Neural progenitor cell (in vitro differentiated cells): ENCODE measurements at regions not wholly inside any gene's neighbourhood (a gene's known extent, or its start where the extent isn't known, plus 50 kb on each side); places are given as distances from the start of the nearest gene placed in this dataset.
A peak's percentile ranks its signal among the peaks of the same experiment; 100 is the strongest.

ENCODE experiments used
- DNase-seq: peaks from one replicate; pipeline ENCODE4 v3.0.0-alpha.2; 2016; ENCODE audit warnings: low spot score
- H2AFZ ChIP-seq: fragments of 200-600 bp; sonication (generic); replicated peaks from 2 replicates; pipeline ENCODE4 v1.6.1; 2016; ENCODE audit warnings: antibody characterized with exemption
- H3F3A ChIP-seq: fragments of 200-600 bp; sonication (generic); 2 replicates; pipeline ENCODE4 v1.6.1; 2016; ENCODE audit warnings: antibody characterized with exemption, low read depth
- H3K27ac ChIP-seq: fragments of 200-600 bp; sonication (generic); 2 replicates; pipeline ENCODE4 v1.5.1; 2016; ENCODE audit warnings: mild to moderate bottlenecking
- H3K27me3 ChIP-seq: fragments of 200-600 bp; sonication (generic); 2 replicates; pipeline ENCODE4 v1.6.1; 2016; ENCODE audit warnings: mild to moderate bottlenecking, moderate library complexity
- H3K36me3 ChIP-seq: fragments of 200-600 bp; sonication (generic); 2 replicates; pipeline ENCODE4 v1.5.1; 2016
- H3K4me1 ChIP-seq: fragments of 200-600 bp; sonication (generic); 2 replicates; pipeline ENCODE4 v1.6.1; 2016; ENCODE audit warnings: mixed run types
- H3K4me2 ChIP-seq: fragments of 200-600 bp; sonication (generic); 2 replicates; pipeline ENCODE4 v1.6.1; 2016
- H3K4me3 ChIP-seq: fragments of 200-600 bp; sonication (generic); 2 replicates; pipeline ENCODE4 v1.5.1; 2016
- H3K79me2 ChIP-seq: fragments of 200-600 bp; sonication (generic); 2 replicates; pipeline ENCODE4 v1.6.1; 2016; ENCODE audit warnings: low read depth
- H3K9ac ChIP-seq: fragments of 200-600 bp; sonication (generic); 2 replicates; pipeline ENCODE4 v1.6.1; 2016
- H3K9me3 ChIP-seq: fragments of 200-600 bp; sonication (generic); 2 replicates; pipeline ENCODE4 v1.5.1; 2016; ENCODE audit warnings: low read depth
- H4K20me1 ChIP-seq: fragments of 200-600 bp; sonication (generic); 2 replicates; pipeline ENCODE4 v1.6.1; 2016; ENCODE audit warnings: low read depth
- H3K27ac Mint-ChIP-seq: 3 replicates; pipeline ENCODE4 v1.8.0; 2021; ENCODE audit warnings: mixed read lengths
- H3K27me3 Mint-ChIP-seq: 2 replicates; pipeline ENCODE4 v1.8.0; 2022; ENCODE audit warnings: low read depth, mild to moderate bottlenecking, inconsistent platforms, moderate library complexity, mixed read lengths; ENCODE audit not compliant: insufficient read depth
- H3K36me3 Mint-ChIP-seq: 3 replicates; pipeline ENCODE4 v1.8.0; 2021; ENCODE audit warnings: mixed read lengths
- H3K4me1 Mint-ChIP-seq: 3 replicates; pipeline ENCODE4 v1.8.0; 2021; ENCODE audit warnings: mixed read lengths
- H3K4me3 Mint-ChIP-seq: 3 replicates; pipeline ENCODE4 v1.8.0; 2021; ENCODE audit warnings: mild to moderate bottlenecking, moderate library complexity, mixed read lengths
- H3K9me3 Mint-ChIP-seq: 3 replicates; pipeline ENCODE4 v1.8.0; 2020; ENCODE audit warnings: mixed read lengths
- EZH2 ChIP-seq: fragments of 200-600 bp; sonication (generic); IDR thresholded peaks from 2 replicates; pipeline ENCODE4 v1.6.1; 2017; ENCODE audit warnings: antibody characterized with exemption, mild to moderate bottlenecking, moderate library complexity
- EZH2phosphoT487 ChIP-seq: fragments of 200-600 bp; sonication (generic); IDR thresholded peaks from 2 replicates; pipeline ENCODE4 v1.6.1; 2017; ENCODE audit warnings: antibody characterized with exemption
- TF ChIP-seq, protein P1 (sequence below): fragments of 200-600 bp; sonication (generic); IDR thresholded peaks from 2 replicates; pipeline ENCODE4 v1.5.1; 2017; ENCODE audit warnings: antibody characterized with exemption, mild to moderate bottlenecking

- H3K36me3 Mint-ChIP-seq, result no peaks in the 10 kb centered on the region
- H3K9ac ChIP-seq, result no peak overlapping the region
- H3K4me2 ChIP-seq, result no peak overlapping the region
- H3K4me3 ChIP-seq, result no peak overlapping the region
- H3K4me1 Mint-ChIP-seq, result peaks cover 2% of the 10 kb centered on the region
- H3K27me3 ChIP-seq, result no peaks in the 10 kb centered on the region
- H3K4me1 ChIP-seq, result no peaks in the 10 kb centered on the region
- DNase-seq, result no peak
- no peaks in the 10 kb centered on the region for H3K9me3 ChIP-seq
- peaks cover 3% of the 10 kb centered on the region for H3K9me3 Mint-ChIP-seq
- H3K27ac Mint-ChIP-seq, result no peak overlapping the region
- TF ChIP-seq EZH2phosphoT487 (no peak), EZH2 (no peak)
- TF ChIP-seq, protein P1, sequence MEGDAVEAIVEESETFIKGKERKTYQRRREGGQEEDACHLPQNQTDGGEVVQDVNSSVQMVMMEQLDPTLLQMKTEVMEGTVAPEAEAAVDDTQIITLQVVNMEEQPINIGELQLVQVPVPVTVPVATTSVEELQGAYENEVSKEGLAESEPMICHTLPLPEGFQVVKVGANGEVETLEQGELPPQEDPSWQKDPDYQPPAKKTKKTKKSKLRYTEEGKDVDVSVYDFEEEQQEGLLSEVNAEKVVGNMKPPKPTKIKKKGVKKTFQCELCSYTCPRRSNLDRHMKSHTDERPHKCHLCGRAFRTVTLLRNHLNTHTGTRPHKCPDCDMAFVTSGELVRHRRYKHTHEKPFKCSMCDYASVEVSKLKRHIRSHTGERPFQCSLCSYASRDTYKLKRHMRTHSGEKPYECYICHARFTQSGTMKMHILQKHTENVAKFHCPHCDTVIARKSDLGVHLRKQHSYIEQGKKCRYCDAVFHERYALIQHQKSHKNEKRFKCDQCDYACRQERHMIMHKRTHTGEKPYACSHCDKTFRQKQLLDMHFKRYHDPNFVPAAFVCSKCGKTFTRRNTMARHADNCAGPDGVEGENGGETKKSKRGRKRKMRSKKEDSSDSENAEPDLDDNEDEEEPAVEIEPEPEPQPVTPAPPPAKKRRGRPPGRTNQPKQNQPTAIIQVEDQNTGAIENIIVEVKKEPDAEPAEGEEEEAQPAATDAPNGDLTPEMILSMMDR, result no peak
- peaks cover 4% of the 10 kb centered on the region for H3K27me3 Mint-ChIP-seq
- no peaks in the 10 kb centered on the region for H4K20me1 ChIP-seq
- H3F3A ChIP-seq, result no peaks in the 10 kb centered on the region
- H3K27ac ChIP-seq, result no peak overlapping the region
- H3K4me3 Mint-ChIP-seq, result no peak overlapping the region
- H3K36me3 ChIP-seq, result no peaks in the 10 kb centered on the region
- H3K79me2 ChIP-seq, result no peaks in the 10 kb centered on the region
- no peak overlapping the region for H2AFZ ChIP-seq
Observed at GRCh38 chr4:125679989-125680388, 365.2 kb downstream of the FAT4 start.

DNA sequence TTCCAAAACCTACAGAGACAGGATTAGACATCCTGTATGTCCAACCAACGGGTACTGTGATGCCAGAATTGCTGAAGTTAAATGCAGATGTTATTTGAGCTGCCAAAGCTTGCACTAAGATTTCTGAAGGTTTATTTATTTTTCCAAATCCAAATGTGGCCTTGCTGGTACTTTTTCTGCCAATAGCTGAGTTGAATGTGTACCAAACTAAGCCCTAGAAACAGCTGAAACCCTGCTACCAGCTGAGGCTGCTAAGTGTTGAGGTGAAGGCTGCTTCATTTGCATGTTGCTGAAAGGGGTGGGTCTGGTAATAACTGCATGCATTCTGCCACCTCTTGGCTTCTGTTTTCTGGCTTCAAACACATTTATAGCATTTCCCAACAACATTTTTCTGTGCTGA is 366.5 kb downstream of the FAT4 start:
- Histone ChIP-seq H3K4me2 (no peak overlapping the region), H3K4me3 (no peak overlapping the region), H3K27me3 (no peaks in the 10 kb centered on the region), H3K79me2 (no peaks in the 10 kb centered on the region), H2AFZ (peak overlapping the region; percentile 40), H3K36me3 (no peaks in the 10 kb centered on the region), H4K20me1 (no peaks in the 10 kb centered on the region), H3K4me1 (no peaks in the 10 kb centered on the region), H3K9me3 (no peaks in the 10 kb centered on the region), H3K9ac (no peak overlapping the region), H3K27ac (no peak overlapping the region), H3F3A (no peaks in the 10 kb centered on the region)
- Mint-ChIP-seq H3K36me3 (no peaks in the 10 kb centered on the region), H3K4me1 (peaks cover 2% of the 10 kb centered on the region), H3K27me3 (peaks cover 2% of the 10 kb centered on the region), H3K27ac (no peak overlapping the region), H3K9me3 (no peaks in the 10 kb centered on the region), H3K4me3 (no peak overlapping the region)
- TF ChIP-seq, protein P1, result no peak
- no peak for TF ChIP-seq EZH2
- no peak for DNase-seq

- H3K27ac ChIP-seq, result no peak overlapping the region
- H3K4me1 ChIP-seq, result no peaks in the 10 kb centered on the region
- Mint-ChIP-seq H3K27ac (no peak overlapping the region), H3K9me3 (no peaks in the 10 kb centered on the region), H3K27me3 (peaks cover 2% of the 10 kb centered on the region), H3K4me1 (peaks cover 2% of the 10 kb centered on the region), H3K36me3 (no peaks in the 10 kb centered on the region), H3K4me3 (no peak overlapping the region)
- no peak overlapping the region for H2AFZ ChIP-seq
- TF ChIP-seq, protein P1, result no peak
- TF ChIP-seq EZH2phosphoT487, result no peak
- no peak for TF ChIP-seq EZH2
- no peak for DNase-seq
- no peak overlapping the region for H3K4me3 ChIP-seq
- H3K36me3 ChIP-seq, result no peaks in the 10 kb centered on the region
- H3F3A ChIP-seq, result no peaks in the 10 kb centered on the region
- H3K9ac ChIP-seq, result no peak overlapping the region
- no peaks in the 10 kb centered on the region for H3K9me3 ChIP-seq
- no peaks in the 10 kb centered on the region for H3K79me2 ChIP-seq
- H4K20me1 ChIP-seq, result no peaks in the 10 kb centered on the region
- H3K27me3 ChIP-seq, result no peaks in the 10 kb centered on the region
- no peak overlapping the region for H3K4me2 ChIP-seq
Observed at GRCh38 chr4:125682730-125683129, 368.0 kb downstream of the FAT4 start.

DNA sequence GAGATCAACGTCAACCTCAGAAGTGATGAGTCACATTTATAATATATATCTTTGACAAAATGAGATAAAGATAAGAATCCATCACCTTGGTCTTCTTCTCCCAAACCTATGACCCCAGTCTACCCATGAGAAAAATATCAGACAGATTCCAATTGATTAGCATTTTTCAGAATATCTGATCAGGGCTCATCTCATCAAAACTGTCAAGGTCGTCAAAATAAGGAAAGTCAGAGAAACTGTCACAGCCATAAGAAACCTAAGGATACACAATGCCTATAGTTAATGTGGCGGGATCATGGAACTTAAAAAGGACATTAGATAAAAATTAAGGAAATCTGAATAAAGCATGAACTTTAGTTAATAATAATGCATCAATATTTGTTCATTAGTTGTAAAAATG is 374.1 kb downstream of the FAT4 start:
- Histone ChIP-seq H3K36me3 (no peaks in the 10 kb centered on the region), H3K27ac (no peak overlapping the region), H3K4me3 (no peak overlapping the region), H3K4me1 (no peaks in the 10 kb centered on the region), H2AFZ (no peak overlapping the region), H3F3A (no peaks in the 10 kb centered on the region), H3K9me3 (no peaks in the 10 kb centered on the region), H3K4me2 (no peak overlapping the region), H4K20me1 (no peaks in the 10 kb centered on the region), H3K27me3 (no peaks in the 10 kb centered on the region), H3K9ac (no peak overlapping the region), H3K79me2 (no peaks in the 10 kb centered on the region)
- H3K9me3 Mint-ChIP-seq, result no peaks in the 10 kb centered on the region
- no peaks in the 10 kb centered on the region for H3K36me3 Mint-ChIP-seq
- no peak overlapping the region for H3K27ac Mint-ChIP-seq
- no peaks in the 10 kb centered on the region for H3K27me3 Mint-ChIP-seq
- H3K4me3 Mint-ChIP-seq, result no peak overlapping the region
- TF ChIP-seq EZH2 (no peak), EZH2phosphoT487 (no peak)
- TF ChIP-seq, protein P1, result no peak
- H3K4me1 Mint-ChIP-seq, result peaks cover 7% of the 10 kb centered on the region
- DNase-seq, result no peak
